Calu3 (cell line): ENCODE measurements at regions not wholly inside any gene's neighbourhood (a gene's known extent, or its start where the extent isn't known, plus 50 kb on each side); places are given as distances from the start of the nearest gene placed in this dataset.

Source experiments
- BruUV-seq: library from RNA; stranded (reverse); fragments of 400-500 nt; replicated peaks from 2 replicates; lab custom pipeline; 2021; lab: Mats Ljungman, UMichigan
- CTCF ChIA-PET: fragments of 300-600 bp; sonication (Branson Sonifier 250); formaldehyde crosslinking; loops from one replicate; lab custom pipeline; 2022; ENCODE audit warnings: antibody characterized with exemption; lab: Charles Lee
- DNase-seq: peaks from one replicate; pipeline ENCODE4 v3.0.0; 2022
- H3K27ac Mint-ChIP-seq: one replicate; pipeline ENCODE4 v1.8.0; 2022; ENCODE audit warnings: mixed read lengths; ENCODE audit not compliant: unreplicated experiment
- H3K27me3 Mint-ChIP-seq: one replicate; pipeline ENCODE4 v1.8.0; 2022; ENCODE audit warnings: mixed read lengths; ENCODE audit not compliant: unreplicated experiment
- H3K36me3 Mint-ChIP-seq: one replicate; pipeline ENCODE4 v1.8.0; 2022; ENCODE audit warnings: mild to moderate bottlenecking, moderate library complexity, mixed read lengths; ENCODE audit not compliant: insufficient read depth, unreplicated experiment
- H3K4me1 Mint-ChIP-seq: one replicate; pipeline ENCODE4 v1.8.0; 2022; ENCODE audit warnings: mild to moderate bottlenecking, low read depth, mixed read lengths; ENCODE audit not compliant: unreplicated experiment
- H3K4me3 Mint-ChIP-seq: one replicate; pipeline ENCODE4 v1.8.0; 2022; ENCODE audit warnings: mild to moderate bottlenecking, low read depth, moderate library complexity, mixed read lengths; ENCODE audit not compliant: unreplicated experiment
- H3K9me3 Mint-ChIP-seq: one replicate; pipeline ENCODE4 v1.8.0; 2022; ENCODE audit warnings: low read depth, mixed read lengths; ENCODE audit not compliant: unreplicated experiment
- CTCF ChIP-seq: fragments of 200-600 bp; IDR thresholded peaks from one replicate; pipeline ENCODE4 v1.8.0; 2022; ENCODE audit warnings: antibody characterized with exemption; ENCODE audit not compliant: unreplicated experiment
- intact Hi-C: fragments of 100-400 bp; cut with micrococcal nuclease; formaldehyde crosslinking; loops from one replicate; pipeline ENCODE4 v1.10.0; 2022; ENCODE audit not compliant: unreplicated experiment

DNA sequence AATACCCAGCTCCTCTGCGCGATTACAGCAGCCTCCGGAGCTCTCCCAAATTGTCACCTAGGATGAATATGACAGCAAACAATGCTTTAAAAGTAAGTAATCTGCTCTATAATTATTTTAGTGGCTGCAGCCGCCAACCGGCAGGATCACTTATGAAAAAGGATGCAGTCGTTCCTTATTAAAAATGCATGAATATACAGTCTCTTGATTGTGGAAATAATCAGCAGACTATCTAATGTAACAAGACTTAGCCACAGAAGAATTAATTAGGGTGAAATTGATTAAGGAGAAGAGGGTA, 50.6 kb upstream of the CALM2 start:
- CTCF ChIA-PET, result no interaction called here
- BruUV-seq, result no TSS peak
- peaks cover under 1% of the 10 kb centered on the region for H3K9me3 Mint-ChIP-seq
- no peak for DNase-seq
- H3K4me3 Mint-ChIP-seq, result no peak overlapping the region
- no peaks in the 10 kb centered on the region for H3K27me3 Mint-ChIP-seq
- H3K4me1 Mint-ChIP-seq, result peaks cover 42% of the 10 kb centered on the region
- peaks cover 4% of the 10 kb centered on the region for H3K36me3 Mint-ChIP-seq
- intact Hi-C loops, result no loop called here
- no peak overlapping the region for H3K27ac Mint-ChIP-seq
- no peak for TF ChIP-seq CTCF

DNA sequence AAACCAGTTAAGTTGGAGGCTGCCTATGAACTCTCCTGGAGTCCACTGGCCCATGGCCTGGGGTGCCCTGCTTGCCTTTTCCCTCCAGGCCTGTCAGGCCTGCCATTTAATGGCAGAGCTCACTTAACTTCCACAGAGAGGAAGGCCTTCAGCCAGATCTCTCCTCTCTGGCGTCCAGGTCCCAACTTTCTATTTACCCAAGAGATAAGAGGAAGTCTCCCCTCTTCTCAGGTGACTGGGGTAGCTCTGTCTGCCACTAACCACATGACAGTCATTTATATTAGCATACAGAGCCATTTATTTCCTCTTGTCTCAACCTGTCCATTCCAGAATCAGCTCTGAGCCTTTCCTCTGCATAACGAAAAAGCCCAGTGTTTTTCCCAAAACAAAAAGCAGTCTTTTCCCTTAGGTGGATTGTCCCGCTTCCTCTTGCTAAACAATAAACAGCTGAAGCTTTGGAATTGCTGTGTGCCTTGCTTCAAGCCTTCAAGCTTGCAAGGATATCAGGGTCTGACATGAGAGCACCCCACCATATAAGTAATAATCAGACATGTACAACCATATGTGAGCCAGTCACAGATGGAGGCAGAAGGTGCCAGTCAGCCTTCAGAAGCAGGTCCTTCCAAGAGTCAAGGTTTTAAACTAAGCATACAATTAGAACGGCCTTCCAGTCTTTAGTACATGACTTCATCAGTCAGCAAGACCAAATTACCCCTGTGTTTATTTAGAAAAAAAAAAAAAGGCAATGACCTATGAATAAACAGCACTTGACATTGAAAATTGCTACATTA, 50.0 kb upstream of the CALM2 start:
- Mint-ChIP-seq H3K27me3 (no peaks in the 10 kb centered on the region), H3K9me3 (peaks cover 2% of the 10 kb centered on the region), H3K4me1 (peaks cover 47% of the 10 kb centered on the region), H3K27ac (no peak overlapping the region), H3K4me3 (no peak overlapping the region), H3K36me3 (peaks cover 4% of the 10 kb centered on the region)
- intact Hi-C loops, result no loop called here
- no peak for TF ChIP-seq CTCF
- BruUV-seq, result no TSS peak
- CTCF ChIA-PET, result interaction anchor here (0.7 kb wide), 2 partner anchors 147 to 576 kb away, joined by 5 to 6 read pairs; no protein-coding TSS in a partner anchor
- DNase-seq, result no peak
